22Rv1 (cell line): ENCODE measurements at regions not wholly inside any gene's neighbourhood (a gene's known extent, or its start where the extent isn't known, plus 50 kb on each side); places are given as distances from the start of the nearest gene placed in this dataset.

Source experiments
- CTCF ChIP-seq: fragments of 450-650 bp; IDR thresholded peaks from 2 replicates; pipeline ENCODE4 v1.5.1; 2017; ENCODE audit warnings: mild to moderate bottlenecking
- ZFX ChIP-seq: fragments of 450-650 bp; IDR thresholded peaks from 2 replicates; pipeline ENCODE4 v1.6.1; 2017; ENCODE audit warnings: antibody characterized with exemption, borderline replicate concordance

DNA sequence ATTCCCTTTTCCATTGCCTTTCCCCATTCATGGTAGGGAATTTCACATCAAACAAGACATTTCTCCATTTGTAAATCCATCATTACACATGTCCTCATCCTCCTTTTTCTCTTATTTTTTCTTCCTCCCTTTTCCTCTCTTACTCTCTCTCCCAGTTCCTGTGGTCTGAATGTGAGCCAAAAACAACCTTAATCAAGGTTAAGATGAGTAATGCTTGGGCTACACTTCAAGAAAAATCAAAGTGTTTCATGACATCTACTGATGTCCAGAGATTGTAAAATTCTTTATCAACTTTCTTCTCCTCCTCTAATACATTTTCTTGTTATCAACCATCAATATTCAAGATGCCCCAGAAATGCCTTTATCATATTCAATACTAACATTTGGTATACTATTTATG is 172.5 kb upstream of the PRNP start:
- TF ChIP-seq CTCF (no peak), ZFX (no peak)
